ENCODE measurements at regions not wholly inside any gene's neighbourhood (a gene's known extent, or its start where the extent isn't known, plus 50 kb on each side); places are given as distances from the start of the nearest gene placed in this dataset.

- no peak for DNase-seq
Observed at GRCh38 chr1:196001188-196001587, 607.1 kb downstream of the KCNT2 start.

GRCh38 chr1:195999022-195999421 is 609.2 kb downstream of the KCNT2 start:
- DNase-seq: no peak

- DNase-seq: no peak
Observed at GRCh38 chr1:195981448-195982139, 626.6 kb downstream of the KCNT2 start.

GRCh38 chr1:195979646-195980045 is 628.6 kb downstream of the KCNT2 start:
- no peak for DNase-seq

GRCh38 chr1:195973311-195973904 is 634.8 kb downstream of the KCNT2 start:
- DNase-seq: no peak

- no peak for DNase-seq
Observed at GRCh38 chr1:195971589-195971988, 636.7 kb downstream of the KCNT2 start.

GRCh38 chr1:195970209-195970608 is 638.0 kb downstream of the KCNT2 start:
- DNase-seq: no peak

GRCh38 chr1:195965475-195965874 is 642.8 kb downstream of the KCNT2 start:
- no peak for DNase-seq

GRCh38 chr1:195965036-195965435 is 643.2 kb downstream of the KCNT2 start:
- no peak for DNase-seq

- DNase-seq: no peak
Observed at GRCh38 chr1:195964516-195964915, 643.7 kb downstream of the KCNT2 start.

- no peak for DNase-seq
Observed at GRCh38 chr1:195962051-195962450, 646.2 kb downstream of the KCNT2 start.

- DNase-seq: no peak
Observed at GRCh38 chr1:195960580-195960979, 647.7 kb downstream of the KCNT2 start.

GRCh38 chr1:195958131-195958530 is 650.1 kb downstream of the KCNT2 start:
- no peak for DNase-seq

GRCh38 chr1:195956845-195957244 is 651.4 kb downstream of the KCNT2 start:
- no peak for DNase-seq

- no peak for DNase-seq
Observed at GRCh38 chr1:195954848-195955247, 653.4 kb downstream of the KCNT2 start.

- DNase-seq: no peak
Observed at GRCh38 chr1:195951313-195951712, 656.9 kb downstream of the KCNT2 start.

- no peak for DNase-seq
Observed at GRCh38 chr1:195948123-195948895, 659.9 kb downstream of the KCNT2 start.

- DNase-seq: no peak
Observed at GRCh38 chr1:195946500-195946899, 661.7 kb downstream of the KCNT2 start.

- no peak for DNase-seq
Observed at GRCh38 chr1:195941795-195942194, 666.4 kb downstream of the KCNT2 start.

- no peak for DNase-seq
Observed at GRCh38 chr1:195941314-195941713, 666.9 kb downstream of the KCNT2 start.

- DNase-seq: no peak
Observed at GRCh38 chr1:195939844-195940243, 668.4 kb downstream of the KCNT2 start.

GRCh38 chr1:195934817-195935553 is 673.3 kb downstream of the KCNT2 start:
- no peak for DNase-seq

GRCh38 chr1:195933835-195934234 is 674.4 kb downstream of the KCNT2 start:
- no peak for DNase-seq
